Heart left ventricle (tissue), 16 donors: ENCODE measurements at regions not wholly inside any gene's neighbourhood (a gene's known extent, or its start where the extent isn't known, plus 50 kb on each side); places are given as distances from the start of the nearest gene placed in this dataset.

Source experiments
- ATAC-seq, 4 donors: fragments of 200-7000 bp; cut with Tn5 transposase; one replicate each; pipeline ENCODE4 v1.9.1; 2020 to 2022; ENCODE audit warnings: moderate library complexity in 4 of 4, mild to moderate bottlenecking in 3 of 4, moderate number of reproducible peaks in 1 of 4
- DNase-seq, 5 donors: peaks; one replicate each; pipeline ENCODE4 v3.0.0-alpha.2; 2020
- H3K27ac ChIP-seq, 12 donors: fragments of 200-600 bp; sonication (generic) in 4 of 12; one replicate each; pipeline versions ENCODE4 v1.5.0 to v1.8.0; 2016 to 2022; ENCODE audit warnings: mild to moderate bottlenecking in 2 of 12
- H3K27me3 ChIP-seq, 9 donors: fragments of 200-600 bp; sonication (generic) in 2 of 9; one replicate each; pipeline versions ENCODE4 v1.5.1 to v1.8.0; 2016 to 2022; ENCODE audit warnings: mild to moderate bottlenecking in 3 of 9
- H3K36me3 ChIP-seq, 9 donors: fragments of 200-600 bp; sonication (generic) in 2 of 9; one replicate each; pipeline versions ENCODE4 v1.5.0 to v1.8.0; 2018 to 2022; ENCODE audit warnings: mild to moderate bottlenecking in 2 of 9
- H3K4me1 ChIP-seq, 12 donors: fragments of 200-600 bp; sonication (generic) in 4 of 12; one replicate each; pipeline versions ENCODE4 v1.5.0 to v1.8.0; 2016 to 2022; ENCODE audit warnings: mild to moderate bottlenecking in 3 of 12
- H3K4me3 ChIP-seq, 12 donors: fragments of 200-600 bp; sonication (generic) in 4 of 12; one replicate each; pipeline versions ENCODE4 v1.5.0 to v1.8.0; 2017 to 2022; ENCODE audit warnings: mild to moderate bottlenecking in 9 of 12, moderate library complexity in 4 of 12
- H3K9me3 ChIP-seq, 12 donors: fragments of 200-600 bp; sonication (generic) in 4 of 12; one replicate each; pipeline versions ENCODE4 v1.5.0 to v1.8.0; 2016 to 2022; ENCODE audit warnings: mild to moderate bottlenecking in 1 of 12
- CTCF ChIP-seq, 12 donors: fragments of 200-600 bp; sonication (generic) in 4 of 12; IDR thresholded peaks; one replicate each; pipeline versions ENCODE4 v1.5.0 to v1.8.0; 2018 to 2022; ENCODE audit warnings: antibody characterized with exemption in 12 of 12, mild to moderate bottlenecking in 5 of 12
- POLR2A ChIP-seq, 2 donors: fragments of 450-650 bp; IDR thresholded peaks; one replicate each; pipeline ENCODE4 v1.6.1; 2017; ENCODE audit warnings: antibody characterized with exemption in 2 of 2, mild to moderate bottlenecking in 2 of 2, moderate library complexity in 2 of 2
- WGBS, 4 donors: extraction: QIAGEN DNeasy Blood & Tissue Kit in 2 of 4; methylation state at CpG; one replicate each; pipeline versions ENCODE4 v1.1.5 to v1.1.7; 2013 to 2018; 5-methylcytosine and 5-hydroxymethylcytosine counted together
- intact Hi-C, 10 donors: fragments of 100-400 bp; cut with DNase I; formaldehyde crosslinking; loops; one replicate each; pipeline versions ENCODE4 v1.11.1 to v1.14.2; 2022
- donor health status: ischemic (EF 13 %, LVEDD 7.1; RV severe dilation, severe dysfunction).
- donor health status: healthy with polysubstance abuse.
- donor health status: DM: no; HTN: yes; CAD: no.
- donor health status: DM: no; HTN: no; CAD: no.
- donor health status: ischemic (EF 25% LVEDD 6.9; RV normal size, moderate dysfunction).
- donor health status: ischemic (EF 25% LVEDD 5.7; RV mildly dilated, moderate dysfunction).
- donor health status: healthy.
- donor health status: DM: yes; HTN: yes; CAD: no.
- donor health status: ischemic (EF 35%, LVEDD 5.7; RV mildly dilated, moderate dysfunction).
- donor health status: nonischemic (EF 11% LVEDD 7.7; RV severe dilation, severe dysfunction).
- donor health status: DM: yes; HTN: yes; CAD: no.
- donor health status: PGD.
- donor health status: ischemic (EF 29% LVEDD 5.4; RV normal size, mild dysfunction).
- donor health status: nonischemic (EF 23%, LVEDD 6.1; RV moderate dilation, normal function).

DNA sequence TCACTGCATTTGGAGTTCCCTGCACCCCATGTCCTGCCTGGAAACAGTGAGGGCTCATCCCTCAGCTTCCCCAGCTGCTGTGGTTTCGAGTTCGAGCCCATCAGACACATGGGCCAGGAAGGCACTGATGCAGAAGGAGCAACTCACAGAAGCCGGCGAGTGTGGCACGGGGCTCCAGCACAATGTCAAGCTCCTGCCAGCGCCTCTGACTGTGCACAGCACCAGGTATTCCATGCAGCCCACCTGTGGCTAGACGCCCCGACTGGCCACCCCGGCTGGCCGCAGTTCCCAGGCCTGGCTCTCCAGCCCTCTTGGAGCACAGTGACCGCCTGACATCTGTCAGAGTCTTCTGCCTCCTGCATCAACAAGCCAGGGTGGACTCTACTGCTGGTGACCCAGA is 419.4 kb downstream of the SHANK2 start:
- intact Hi-C loops, result no loop called here
- no peak for TF ChIP-seq POLR2A (IDR thresholded peaks at IDR 0.05)
- no peak for TF ChIP-seq CTCF (IDR thresholded peaks at IDR 0.05)
- H3K4me3 ChIP-seq, result no peak overlapping the region
- ATAC-seq (peak in 1 of 4 donors; percentile 27), DNase-seq (peak in 2 of 5 donors; percentile 9 to 49)
- 81 to 86% (median 83%) methylated on average over 7 to 11 of the region's 11 CpGs for WGBS, 4 donors
- H3K27me3 ChIP-seq, result peaks cover 0 to 24% (median 0%) of the 10 kb centered on the region in 9 donors
- H3K9me3 ChIP-seq, result peaks cover 0 to 4% (median 0%) of the 10 kb centered on the region in 12 donors
- H3K27ac ChIP-seq, result no peak overlapping the region
- H3K36me3 ChIP-seq, result no peaks in the 10 kb centered on the region
- peaks cover 0 to 5% (median 0%) of the 10 kb centered on the region in 12 donors for H3K4me1 ChIP-seq

DNA sequence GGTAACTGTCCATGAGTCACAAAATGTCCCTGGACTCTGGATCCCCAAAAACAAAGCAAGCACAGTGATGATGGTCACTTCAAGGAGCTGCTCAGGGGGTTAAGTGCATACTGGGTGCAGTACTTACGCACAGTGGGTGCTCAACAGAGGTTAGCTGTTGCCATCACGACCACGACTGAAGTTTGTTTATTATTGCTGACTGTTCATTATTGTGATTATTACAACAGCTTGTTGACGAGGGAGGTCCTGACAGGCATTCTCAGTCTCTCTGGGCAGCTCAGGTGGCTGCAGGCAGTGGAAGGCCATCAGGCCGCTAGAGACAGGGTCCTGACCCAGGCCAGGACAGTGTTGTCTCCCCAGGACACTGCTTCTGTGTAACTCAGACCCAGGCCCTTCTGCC is 418.8 kb downstream of the SHANK2 start:
- no peak for ATAC-seq

DNA sequence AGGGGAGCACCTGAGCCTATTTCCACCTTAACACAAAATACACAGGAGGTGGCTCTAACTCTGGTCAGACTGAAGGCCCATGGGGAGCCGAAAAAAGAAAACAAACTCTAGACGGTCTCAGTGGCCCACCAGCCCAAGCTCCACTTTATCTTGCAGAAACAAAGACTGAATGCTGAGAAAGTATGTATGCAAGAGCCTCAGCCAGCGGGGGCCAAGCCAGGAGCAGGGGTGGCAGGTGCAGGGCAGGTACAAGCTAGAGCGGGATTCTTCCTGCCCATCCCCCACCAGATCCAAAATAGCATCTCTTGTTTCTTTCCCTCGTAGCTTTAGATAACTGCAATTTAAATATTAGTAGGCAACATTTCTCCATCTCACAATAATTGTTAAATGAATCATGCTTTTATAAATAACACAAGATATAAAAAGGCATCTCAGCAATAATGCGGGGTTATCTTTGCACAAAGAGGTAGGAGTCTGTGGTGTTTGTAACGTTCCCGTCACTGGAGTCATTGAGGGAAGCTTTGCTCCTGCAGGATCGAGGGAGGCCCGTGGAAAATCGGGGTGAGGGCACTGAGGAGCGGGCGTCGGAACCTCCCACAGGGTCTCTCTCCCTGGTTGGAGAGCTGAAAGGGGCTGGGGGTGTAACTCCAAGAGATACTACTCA is 418.0 kb downstream of the SHANK2 start:
- intact Hi-C loops, result no loop called here
- H3K4me3 ChIP-seq, result no peak overlapping the region
- H3K36me3 ChIP-seq, result no peaks in the 10 kb centered on the region
- DNase-seq (peak in 1 of 5 donors; percentile 14), ATAC-seq (no peak)
- H3K9me3 ChIP-seq, result peaks cover 0 to 13% (median 2%) of the 10 kb centered on the region in 12 donors
- H3K4me1 ChIP-seq, result peaks cover 0 to 5% (median 0%) of the 10 kb centered on the region in 12 donors
- H3K27ac ChIP-seq, result no peak overlapping the region
- WGBS, 4 donors, result 47 to 52% (median 49%) methylated on average over 14 of the region's 14 CpGs
- no peak for TF ChIP-seq POLR2A (IDR thresholded peaks at IDR 0.05)
- TF ChIP-seq CTCF (IDR thresholded peaks at IDR 0.05), result no peak
- peaks cover 0 to 15% (median 0%) of the 10 kb centered on the region in 9 donors for H3K27me3 ChIP-seq

More for the DNA sequence above, 418.8 kb downstream of the SHANK2 start:
- DNase-seq, result no peak
- Histone ChIP-seq H3K4me1 (peaks cover 0 to 5% (median 0%) of the 10 kb centered on the region in 12 donors), H3K9me3 (peaks cover 0 to 10% (median 1%) of the 10 kb centered on the region in 12 donors), H3K27me3 (peaks cover 0 to 19% (median 0%) of the 10 kb centered on the region in 9 donors), H3K36me3 (no peaks in the 10 kb centered on the region), H3K27ac (no peak overlapping the region), H3K4me3 (no peak overlapping the region)
- TF ChIP-seq CTCF (IDR thresholded peaks at IDR 0.05) (no peak), POLR2A (IDR thresholded peaks at IDR 0.05) (no peak)
- 50 to 59% (median 55%) methylated on average over 5 of the region's 5 CpGs for WGBS, 4 donors
- intact Hi-C loops, result no loop called here

- WGBS, 4 donors, result 75 to 85% (median 77%) methylated on average over 6 to 14 of the region's 14 CpGs
- H3K36me3 ChIP-seq, result no peaks in the 10 kb centered on the region
- peak in 1 of 4 donors; percentile 23 for ATAC-seq
- peaks cover 0 to 5% (median 0%) of the 10 kb centered on the region in 12 donors for H3K4me1 ChIP-seq
- TF ChIP-seq CTCF (IDR thresholded peaks at IDR 0.05), result no peak
- no peak for TF ChIP-seq POLR2A (IDR thresholded peaks at IDR 0.05)
- H3K4me3 ChIP-seq, result no peak overlapping the region
- H3K27ac ChIP-seq, result no peak overlapping the region
- H3K27me3 ChIP-seq, result peaks cover 0 to 15% (median 0%) of the 10 kb centered on the region in 9 donors
- H3K9me3 ChIP-seq, result peaks cover 0 to 13% (median 2%) of the 10 kb centered on the region in 12 donors
- DNase-seq, result peak in 1 of 5 donors; percentile 53
- intact Hi-C loops, result no loop called here
Observed at GRCh38 chr11:70834984-70835560, 417.3 kb downstream of the SHANK2 start.
